HCT116 (cell line): ENCODE measurements at regions not wholly inside any gene's neighbourhood (a gene's known extent, or its start where the extent isn't known, plus 50 kb on each side); places are given as distances from the start of the nearest gene placed in this dataset.

Source experiments
- EZH2 ChIP-seq: fragments of 200-600 bp; sonication (generic); IDR thresholded peaks from 2 replicates; pipeline ENCODE4 v1.6.1; 2017; ENCODE audit warnings: antibody characterized with exemption, mixed run types
- EZH2phosphoT487 ChIP-seq: fragments of 200-600 bp; IDR thresholded peaks from 2 replicates; pipeline ENCODE4 v1.6.1; 2018; ENCODE audit warnings: antibody characterized with exemption, borderline replicate concordance
- POLR2A ChIP-seq: IDR thresholded peaks from 2 replicates; pipeline ENCODE4 v1.7.0; 2011; ENCODE audit warnings: borderline replicate concordance; ENCODE audit not compliant: insufficient read depth, insufficient read length; ENCODE audit errors: extremely low read depth
- POLR2AphosphoS5 ChIP-seq: IDR thresholded peaks from 2 replicates; pipeline ENCODE4 v1.6.1; 2011; ENCODE audit warnings: mild to moderate bottlenecking, low read depth, low read length, moderate library complexity
- SRF ChIP-seq: IDR thresholded peaks from 2 replicates; pipeline ENCODE4 v1.6.1; 2012; ENCODE audit warnings: low read depth
- YY1 ChIP-seq: IDR thresholded peaks from 2 replicates; pipeline ENCODE4 v1.6.1; 2011; ENCODE audit warnings: low read length, low read depth, moderate library complexity, mild to moderate bottlenecking; ENCODE audit not compliant: insufficient replicate concordance; ENCODE audit errors: extremely low read depth
- TF ChIP-seq, protein P1 (sequence below), 3 experiments: fragments of 200-600 bp in 1 of 3; sonication (generic) in 1 of 3; IDR thresholded peaks in 2 of 3; conservative IDR thresholded peaks in 1 of 3; 2 replicates each; pipeline ENCODE4 v1.5.1; 2012 to 2017; ENCODE audit warnings: low read depth in 2 of 3, low read length in 2 of 3, antibody characterized with exemption in 1 of 3, borderline replicate concordance in 1 of 3, control low read depth in 1 of 3, mild to moderate bottlenecking in 1 of 3, mixed read lengths in 1 of 3, mixed run types in 1 of 3, moderate library complexity in 1 of 3; ENCODE audit not compliant: insufficient read depth in 1 of 3
- TF ChIP-seq, protein P2 (sequence below): IDR thresholded peaks from 2 replicates; pipeline ENCODE4 v1.6.1; 2012

DNA sequence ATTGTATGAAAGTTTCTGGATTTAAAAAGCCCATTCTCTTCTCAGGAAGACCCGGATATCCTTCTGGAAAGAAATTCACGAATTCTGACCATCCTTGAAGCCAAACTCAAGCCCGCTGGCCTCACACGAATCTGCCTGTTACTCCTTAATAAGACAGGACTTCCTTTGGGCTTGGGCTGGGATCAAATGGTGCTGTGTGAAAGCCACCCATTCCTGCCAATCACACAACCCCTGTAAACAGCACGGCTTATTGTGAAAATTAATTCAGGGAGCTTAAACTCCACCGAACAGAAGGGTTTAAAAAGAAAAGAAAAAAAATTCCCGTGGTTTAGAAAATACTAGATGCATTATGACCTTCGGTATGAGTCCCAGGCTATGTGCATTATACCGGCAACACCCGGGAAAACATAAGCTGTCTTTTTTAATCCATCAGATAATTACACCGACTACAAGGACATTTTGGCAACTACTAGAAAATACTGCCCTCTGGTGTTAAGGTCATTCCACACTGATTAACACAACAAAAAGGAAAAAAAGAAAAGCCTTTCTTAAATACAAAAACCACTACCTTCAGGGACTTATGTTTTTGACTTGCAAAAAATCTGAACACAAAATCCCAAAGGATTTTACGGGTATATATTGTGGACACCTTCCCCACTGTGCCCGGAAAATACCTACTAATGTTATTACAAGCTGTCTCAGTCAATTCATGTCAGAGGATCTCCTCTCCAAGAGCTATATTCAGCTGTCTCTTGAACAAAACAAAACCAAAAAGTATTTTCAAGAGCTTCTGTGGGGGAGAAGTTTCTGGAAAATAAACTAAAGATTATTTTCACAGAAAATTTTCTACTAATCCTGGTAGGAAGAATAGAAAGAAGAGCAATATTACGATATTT is 76.0 kb upstream of the LSM14A start:
- TF ChIP-seq POLR2A (no peak), SRF (no peak), EZH2phosphoT487 (no peak), EZH2 (no peak), YY1 (no peak), POLR2AphosphoS5 (no peak)
- TF ChIP-seq, protein P1, sequence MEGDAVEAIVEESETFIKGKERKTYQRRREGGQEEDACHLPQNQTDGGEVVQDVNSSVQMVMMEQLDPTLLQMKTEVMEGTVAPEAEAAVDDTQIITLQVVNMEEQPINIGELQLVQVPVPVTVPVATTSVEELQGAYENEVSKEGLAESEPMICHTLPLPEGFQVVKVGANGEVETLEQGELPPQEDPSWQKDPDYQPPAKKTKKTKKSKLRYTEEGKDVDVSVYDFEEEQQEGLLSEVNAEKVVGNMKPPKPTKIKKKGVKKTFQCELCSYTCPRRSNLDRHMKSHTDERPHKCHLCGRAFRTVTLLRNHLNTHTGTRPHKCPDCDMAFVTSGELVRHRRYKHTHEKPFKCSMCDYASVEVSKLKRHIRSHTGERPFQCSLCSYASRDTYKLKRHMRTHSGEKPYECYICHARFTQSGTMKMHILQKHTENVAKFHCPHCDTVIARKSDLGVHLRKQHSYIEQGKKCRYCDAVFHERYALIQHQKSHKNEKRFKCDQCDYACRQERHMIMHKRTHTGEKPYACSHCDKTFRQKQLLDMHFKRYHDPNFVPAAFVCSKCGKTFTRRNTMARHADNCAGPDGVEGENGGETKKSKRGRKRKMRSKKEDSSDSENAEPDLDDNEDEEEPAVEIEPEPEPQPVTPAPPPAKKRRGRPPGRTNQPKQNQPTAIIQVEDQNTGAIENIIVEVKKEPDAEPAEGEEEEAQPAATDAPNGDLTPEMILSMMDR (IDR thresholded peaks at IDR 0.05 in 2 of 3, conservative IDR thresholded peaks at IDR 0.05 in 1 of 3; ENCODE audit: borderline replicate concordance in 1 of 3, insufficient read depth in 1 of 3, low read depth in 2 of 3, low read length in 2 of 3): peak; percentile 57 to 98 (median 81)
- TF ChIP-seq, protein P2, sequence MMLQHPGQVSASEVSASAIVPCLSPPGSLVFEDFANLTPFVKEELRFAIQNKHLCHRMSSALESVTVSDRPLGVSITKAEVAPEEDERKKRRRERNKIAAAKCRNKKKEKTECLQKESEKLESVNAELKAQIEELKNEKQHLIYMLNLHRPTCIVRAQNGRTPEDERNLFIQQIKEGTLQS: no peak
